Endothelial cell of umbilical vein (primary cell): ENCODE measurements at regions not wholly inside any gene's neighbourhood (a gene's known extent, or its start where the extent isn't known, plus 50 kb on each side); places are given as distances from the start of the nearest gene placed in this dataset.

Source experiments
- BruUV-seq: library from RNA; stranded (reverse); fragments of 400-500 nt; replicated peaks from 2 replicates; lab custom pipeline; 2021; lab: Mats Ljungman, UMichigan
- CTCF ChIA-PET: fragments of 300-600, 350-600 bp; sonication (Branson Sonifier 250); formaldehyde crosslinking; loops from one replicate; lab custom pipeline; 2021; ENCODE audit warnings: antibody characterized with exemption, inconsistent platforms; lab: Charles Lee
- POLR2A ChIA-PET: fragments of 300-600, 350-600 bp; sonication (Branson Sonifier 250); formaldehyde crosslinking; loops from one replicate; lab custom pipeline; 2021; ENCODE audit warnings: antibody characterized with exemption, inconsistent platforms; lab: Charles Lee
- DNase-seq: peaks from one replicate; pipeline ENCODE4 v3.0.0-alpha.2; 2011; ENCODE audit warnings: low read depth, low spot score
- FAIRE-seq: peaks from 2 replicates; lab custom pipeline; 2011; peaks lifted over from hg19 to GRCh38; lab: Jason Lieb, UNC
- H2AFZ ChIP-seq: 2 replicates; pipeline ENCODE4 v1.6.0; 2012; ENCODE audit warnings: low read depth, low read length, control low read depth, inconsistent platforms
- H3K27ac ChIP-seq: 2 replicates; pipeline ENCODE4 v1.5.1; 2011; ENCODE audit warnings: low read depth, mild to moderate bottlenecking, control low read depth, low read length, moderate library complexity; ENCODE audit not compliant: insufficient read depth
- H3K27me3 ChIP-seq, 2 experiments: 2 replicates each; pipeline versions ENCODE4 v1.6.0 to v1.6.1; 2011; ENCODE audit warnings: low read length in 2 of 2, mixed read lengths in 1 of 2; ENCODE audit not compliant: control insufficient read depth in 2 of 2, insufficient read depth in 2 of 2
- H3K36me3 ChIP-seq, 2 experiments: 2 replicates in 1 of 2; 3 replicates in 1 of 2; pipeline ENCODE4 v1.5.1; 2011; ENCODE audit warnings: low read length in 2 of 2, mild to moderate bottlenecking in 1 of 2, moderate library complexity in 1 of 2; ENCODE audit not compliant: control insufficient read depth in 2 of 2, insufficient read depth in 2 of 2; ENCODE audit errors: extremely low read depth in 1 of 2
- H3K4me1 ChIP-seq: 3 replicates; pipeline ENCODE4 v1.5.1; 2011; ENCODE audit warnings: mild to moderate bottlenecking, low read length; ENCODE audit not compliant: control insufficient read depth, insufficient read depth; ENCODE audit errors: extremely low read depth
- H3K4me2 ChIP-seq: 2 replicates; pipeline ENCODE4 v1.6.1; 2011; ENCODE audit warnings: low read length, control low read depth, mixed read lengths; ENCODE audit not compliant: insufficient read depth
- H3K4me3 ChIP-seq, 3 experiments: fragments of 200-600 bp in 1 of 3; sonication (generic), shearing (Covaris generic) in 1 of 3; replicated peaks in 1 of 3; 2 replicates each; pipeline ENCODE4 v1.5.1; 2011 to 2016; ENCODE audit warnings: control low read depth in 3 of 3, low read length in 3 of 3, mild to moderate bottlenecking in 2 of 3, inconsistent platforms in 1 of 3, low read depth in 1 of 3, moderate library complexity in 1 of 3; ENCODE audit not compliant: insufficient read depth in 1 of 3
- H3K79me2 ChIP-seq: 2 replicates; pipeline ENCODE4 v1.6.0; 2012; ENCODE audit warnings: low read length, inconsistent platforms; ENCODE audit not compliant: control insufficient read depth, insufficient read depth
- H3K9ac ChIP-seq: replicated peaks from 2 replicates; pipeline ENCODE3; 2011; ENCODE audit warnings: low read length, control low read depth; ENCODE audit not compliant: insufficient read depth; ENCODE audit errors: extremely low read depth
- H3K9me1 ChIP-seq: replicated peaks from 3 replicates; pipeline ENCODE4 v1.6.0; 2011; ENCODE audit warnings: mild to moderate bottlenecking, low read length; ENCODE audit not compliant: control insufficient read depth, insufficient read depth; ENCODE audit errors: extremely low read depth
- H3K9me3 ChIP-seq: replicated peaks from 2 replicates; pipeline ENCODE4 v1.5.1; 2012; ENCODE audit warnings: low read length, inconsistent platforms; ENCODE audit not compliant: control insufficient read depth, insufficient read depth
- H4K20me1 ChIP-seq: replicated peaks from 2 replicates; pipeline ENCODE3; 2011; ENCODE audit warnings: mild to moderate bottlenecking, low read length; ENCODE audit not compliant: control insufficient read depth, insufficient read depth; ENCODE audit errors: extremely low read depth
- CTCF ChIP-seq, 2 donors: IDR thresholded peaks; 1 replicate in 1 of 2; 2 replicates in 1 of 2; pipeline ENCODE4 v1.5.1; 2011; ENCODE audit warnings: low read length in 2 of 2, mild to moderate bottlenecking in 2 of 2, moderate library complexity in 2 of 2, control low read depth in 1 of 2, inconsistent platforms in 1 of 2, low read depth in 1 of 2; ENCODE audit not compliant: insufficient read depth in 1 of 2; ENCODE audit errors: extremely low read depth in 1 of 2
- EZH2 ChIP-seq: IDR thresholded peaks from 2 replicates; pipeline ENCODE4 v1.6.1; 2012; ENCODE audit warnings: borderline replicate concordance, low read depth, mild to moderate bottlenecking, moderate library complexity, low read length, inconsistent platforms; ENCODE audit not compliant: severe bottlenecking
- FOS ChIP-seq: IDR thresholded peaks from 2 replicates; pipeline ENCODE4 v1.6.1; 2011; ENCODE audit warnings: mild to moderate bottlenecking, low read length, moderate library complexity, borderline replicate concordance; ENCODE audit not compliant: insufficient read depth
- GATA2 ChIP-seq: IDR thresholded peaks from 2 replicates; pipeline ENCODE4 v1.7.0; 2011; ENCODE audit warnings: low read depth, mild to moderate bottlenecking, moderate library complexity, mixed read lengths, low read length; ENCODE audit not compliant: insufficient read length, insufficient read depth
- JUN ChIP-seq: IDR thresholded peaks from 2 replicates; pipeline ENCODE4 v1.6.1; 2011; ENCODE audit warnings: borderline replicate concordance, low read depth; ENCODE audit not compliant: insufficient read length, insufficient read depth
- MAX ChIP-seq: IDR thresholded peaks from 2 replicates; pipeline ENCODE4 v1.6.1; 2011; ENCODE audit not compliant: insufficient read depth, insufficient read length
- MYC ChIP-seq: IDR thresholded peaks from one replicate; pipeline ENCODE4 v1.6.1; 2011; ENCODE audit warnings: mild to moderate bottlenecking, low read depth, low read length
- POLR2A ChIP-seq: IDR thresholded peaks from 2 replicates; pipeline ENCODE4 v1.6.1; 2012; ENCODE audit warnings: low read depth, mild to moderate bottlenecking, control low read depth, low read length
- POLR2AphosphoS5 ChIP-seq: IDR thresholded peaks from 2 replicates; pipeline ENCODE4 v1.6.1; 2012; ENCODE audit warnings: low read depth, mild to moderate bottlenecking, control low read depth, low read length, moderate library complexity; ENCODE audit not compliant: insufficient read depth
- dilution Hi-C: fragments of 300-500 bp; cut with MboI; formaldehyde crosslinking; loops from one replicate; pipeline ENCODE4 v1.15.0; 2019; ENCODE audit warnings: low sequenced_read_pairs; ENCODE audit not compliant: extremely low pct_ligation_motif_present
- intact Hi-C: fragments of 100-400 bp; cut with micrococcal nuclease; formaldehyde crosslinking; loops from one replicate; pipeline ENCODE4 v1.10.0; 2022

DNA sequence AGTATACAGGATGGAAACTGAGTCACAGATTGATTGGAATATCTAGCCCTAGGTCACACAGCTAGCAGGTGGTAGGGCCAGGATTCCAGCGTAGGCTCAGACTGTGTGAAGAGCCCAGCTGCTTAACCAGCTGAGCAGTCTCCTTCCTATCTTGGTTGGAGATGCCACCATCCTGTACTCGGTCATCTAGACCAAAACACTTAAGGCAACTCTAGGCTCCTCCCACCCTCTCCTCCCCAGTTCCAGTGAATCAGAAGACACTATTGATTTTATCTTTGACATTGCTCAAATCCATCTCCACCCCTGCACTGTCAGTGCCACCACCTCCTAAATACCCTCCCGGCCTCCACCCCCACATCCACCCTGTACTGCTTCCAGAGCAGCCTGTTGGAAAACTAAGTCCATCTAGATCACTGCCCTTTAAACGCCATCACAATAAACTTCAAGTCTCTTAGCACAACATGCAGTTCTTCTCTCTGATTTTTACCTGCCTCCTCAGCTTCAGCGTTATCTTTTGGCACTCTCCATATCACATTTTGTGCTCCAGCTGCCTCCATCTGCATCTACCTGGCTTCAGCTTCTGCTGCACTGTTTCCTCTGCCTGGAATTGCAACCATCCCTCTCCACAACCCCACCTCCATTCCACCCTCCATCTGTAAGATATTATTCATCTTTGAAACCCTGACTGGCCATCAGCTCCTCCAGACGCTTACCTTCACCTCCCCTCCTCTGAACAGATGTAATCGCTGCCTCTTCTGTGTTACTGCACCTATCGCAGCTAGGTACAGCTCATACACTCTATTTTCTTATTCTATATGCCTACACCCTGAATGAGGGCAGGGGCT lies 86.8 kb upstream of the ACP3 start:
- no peak for DNase-seq
- no TSS peak for BruUV-seq
- FAIRE-seq: no peak
- no peaks in the 10 kb centered on the region for H3K4me1 ChIP-seq
- no peak overlapping the region for H2AFZ ChIP-seq
- no peaks in the 10 kb centered on the region for H3K9me3 ChIP-seq
- dilution Hi-C loops (no loop called here), intact Hi-C loops (no loop called here)
- H4K20me1 ChIP-seq: no peaks in the 10 kb centered on the region
- no peaks in the 10 kb centered on the region for H3K79me2 ChIP-seq
- H3K27ac ChIP-seq: no peak overlapping the region
- H3K9me1 ChIP-seq: no peaks in the 10 kb centered on the region
- ChIA-PET CTCF (no interaction called here), POLR2A (no interaction called here)
- H3K9ac ChIP-seq: no peak overlapping the region
- H3K27me3 ChIP-seq: no peaks in the 10 kb centered on the region
- H3K4me3 ChIP-seq: no peak overlapping the region
- TF ChIP-seq EZH2: no peak
- TF ChIP-seq CTCF (IDR thresholded peaks at IDR 0.05; ENCODE audit: extremely low read depth in 1 of 2, insufficient read depth in 1 of 2, low read depth in 1 of 2, low read length in 2 of 2): no peak
- no peak for TF ChIP-seq FOS
- no peak for TF ChIP-seq MAX
- no peak for TF ChIP-seq POLR2AphosphoS5
- TF ChIP-seq POLR2A: no peak
- TF ChIP-seq JUN: no peak
- no peak for TF ChIP-seq MYC
- no peak for TF ChIP-seq GATA2
- no peaks in the 10 kb centered on the region for H3K36me3 ChIP-seq
- H3K4me2 ChIP-seq: no peak overlapping the region
